Prostate gland (tissue), 2 donors: ENCODE measurements at regions not wholly inside any gene's neighbourhood (a gene's known extent, or its start where the extent isn't known, plus 50 kb on each side); places are given as distances from the start of the nearest gene placed in this dataset.

Source experiments
- CTCF ChIP-seq, 4 experiments: fragments of 200-600 bp in 2 of 4; fragments of 450-650 bp in 2 of 4; sonication (generic) in 2 of 4; IDR thresholded peaks; 1 replicate in 3 of 4; 2 replicates in 1 of 4; pipeline ENCODE4 v1.5.1; 2016 to 2019; ENCODE audit warnings: antibody characterized with exemption in 4 of 4, mild to moderate bottlenecking in 2 of 4, moderate library complexity in 2 of 4
- POLR2A ChIP-seq: fragments of 450-650 bp; IDR thresholded peaks from one replicate; pipeline ENCODE4 v1.6.1; 2016; ENCODE audit warnings: antibody characterized with exemption, mild to moderate bottlenecking

GRCh38 chr10:128325788-128326187, 199.6 kb upstream of the MKI67 start:
- TF ChIP-seq CTCF (IDR thresholded peaks at IDR 0.05) (no peak), POLR2A (no peak)
